Activated CD4-positive, alpha-beta memory T cell treated with anti-CD3 and anti-CD28 coated beads for 36 hours (primary cell): ENCODE measurements at regions not wholly inside any gene's neighbourhood (a gene's known extent, or its start where the extent isn't known, plus 50 kb on each side); places are given as distances from the start of the nearest gene placed in this dataset.

Experiments
- CTCF ChIA-PET: fragments of 350-600 bp; sonication (Branson Sonifier 250); formaldehyde crosslinking; loops from one replicate; lab custom pipeline; 2021; ENCODE audit warnings: antibody characterized with exemption, inconsistent platforms; lab: Charles Lee
- POLR2A ChIA-PET: fragments of 350-600 bp; sonication (Branson Sonifier 250); formaldehyde crosslinking; loops from one replicate; lab custom pipeline; 2021; ENCODE audit warnings: antibody characterized with exemption; lab: Charles Lee
- DNase-seq: peaks from one replicate; pipeline ENCODE4 v3.0.0-alpha.2; 2020
- H3K27ac Mint-ChIP-seq: one replicate; pipeline ENCODE4 v1.8.0; 2021; ENCODE audit warnings: mixed read lengths
- H3K27me3 Mint-ChIP-seq: one replicate; pipeline ENCODE4 v1.8.0; 2021; ENCODE audit warnings: mixed read lengths
- H3K36me3 Mint-ChIP-seq: one replicate; pipeline ENCODE4 v1.8.0; 2021; ENCODE audit warnings: mixed read lengths
- H3K4me1 Mint-ChIP-seq: one replicate; pipeline ENCODE4 v1.8.0; 2021; ENCODE audit warnings: low read depth, mixed read lengths
- H3K4me3 Mint-ChIP-seq: one replicate; pipeline ENCODE4 v1.8.0; 2021; ENCODE audit warnings: mild to moderate bottlenecking, mixed read lengths
- H3K9me3 Mint-ChIP-seq: one replicate; pipeline ENCODE4 v1.8.0; 2021; ENCODE audit warnings: mixed read lengths
- intact Hi-C: fragments of 100-400 bp; cut with micrococcal nuclease; formaldehyde crosslinking; loops from one replicate; pipeline ENCODE4 v1.15.1; 2023

GRCh38 chr3:82236257-82236656 is 474.8 kb upstream of the GBE1 start:
- intact Hi-C loops, result no loop called here
- Mint-ChIP-seq H3K9me3 (peaks cover 2% of the 10 kb centered on the region), H3K4me3 (no peak overlapping the region), H3K27me3 (no peaks in the 10 kb centered on the region), H3K4me1 (no peaks in the 10 kb centered on the region), H3K27ac (no peak overlapping the region), H3K36me3 (no peaks in the 10 kb centered on the region)
- ChIA-PET POLR2A (no interaction called here), CTCF (interaction anchor here (0.6 kb wide), 1 partner anchor 17 kb away, joined by 3 read pairs; no protein-coding TSS in a partner anchor)
- DNase-seq, result no peak

GRCh38 chr3:82229397-82229796 is 468.0 kb upstream of the GBE1 start:
- intact Hi-C loops, result no loop called here
- CTCF ChIA-PET, result no interaction called here
- POLR2A ChIA-PET, result no interaction called here
- peaks cover 2% of the 10 kb centered on the region for H3K9me3 Mint-ChIP-seq
- no peak for DNase-seq
- H3K36me3 Mint-ChIP-seq, result no peaks in the 10 kb centered on the region
- H3K4me3 Mint-ChIP-seq, result no peak overlapping the region
- no peak overlapping the region for H3K27ac Mint-ChIP-seq
- H3K4me1 Mint-ChIP-seq, result no peaks in the 10 kb centered on the region
- no peaks in the 10 kb centered on the region for H3K27me3 Mint-ChIP-seq

GRCh38 chr3:82224661-82225060 is 463.2 kb upstream of the GBE1 start:
- no peaks in the 10 kb centered on the region for H3K4me1 Mint-ChIP-seq
- intact Hi-C loops, result no loop called here
- POLR2A ChIA-PET, result no interaction called here
- CTCF ChIA-PET, result no interaction called here
- H3K27me3 Mint-ChIP-seq, result no peaks in the 10 kb centered on the region
- H3K27ac Mint-ChIP-seq, result no peak overlapping the region
- DNase-seq, result no peak
- no peak overlapping the region for H3K4me3 Mint-ChIP-seq
- no peaks in the 10 kb centered on the region for H3K36me3 Mint-ChIP-seq
- H3K9me3 Mint-ChIP-seq, result peaks cover 6% of the 10 kb centered on the region

- Mint-ChIP-seq H3K4me1 (no peaks in the 10 kb centered on the region), H3K9me3 (peaks cover 6% of the 10 kb centered on the region), H3K36me3 (no peaks in the 10 kb centered on the region), H3K4me3 (no peak overlapping the region), H3K27me3 (no peaks in the 10 kb centered on the region), H3K27ac (no peak overlapping the region)
- DNase-seq, result no peak
- ChIA-PET POLR2A (no interaction called here), CTCF (interaction anchor here (0.6 kb wide), 1 partner anchor 1152 kb away, joined by 3 read pairs; no protein-coding TSS in a partner anchor)
- intact Hi-C loops, result no loop called here
Observed at GRCh38 chr3:82222401-82222800, 461.0 kb upstream of the GBE1 start.

GRCh38 chr3:82217571-82217970 is 456.1 kb upstream of the GBE1 start:
- Mint-ChIP-seq H3K9me3 (peaks cover under 1% of the 10 kb centered on the region), H3K36me3 (no peaks in the 10 kb centered on the region), H3K27ac (no peak overlapping the region), H3K27me3 (no peaks in the 10 kb centered on the region), H3K4me3 (no peak overlapping the region), H3K4me1 (no peaks in the 10 kb centered on the region)
- DNase-seq, result no peak
- intact Hi-C loops, result no loop called here
- POLR2A ChIA-PET, result no interaction called here
- CTCF ChIA-PET, result no interaction called here

- ChIA-PET CTCF (no interaction called here), POLR2A (no interaction called here)
- Mint-ChIP-seq H3K9me3 (peaks cover 10% of the 10 kb centered on the region), H3K27ac (no peak overlapping the region), H3K4me3 (no peak overlapping the region), H3K36me3 (no peaks in the 10 kb centered on the region), H3K4me1 (no peaks in the 10 kb centered on the region), H3K27me3 (no peaks in the 10 kb centered on the region)
- DNase-seq, result no peak
- intact Hi-C loops, result no loop called here
Observed at GRCh38 chr3:82208002-82208710, 446.7 kb upstream of the GBE1 start.

GRCh38 chr3:82202269-82202668 is 440.8 kb upstream of the GBE1 start:
- H3K27me3 Mint-ChIP-seq, result no peaks in the 10 kb centered on the region
- H3K4me1 Mint-ChIP-seq, result no peaks in the 10 kb centered on the region
- no peaks in the 10 kb centered on the region for H3K36me3 Mint-ChIP-seq
- CTCF ChIA-PET, result no interaction called here
- no peak for DNase-seq
- no peak overlapping the region for H3K4me3 Mint-ChIP-seq
- POLR2A ChIA-PET, result no interaction called here
- H3K9me3 Mint-ChIP-seq, result peaks cover 2% of the 10 kb centered on the region
- intact Hi-C loops, result no loop called here
- no peak overlapping the region for H3K27ac Mint-ChIP-seq

- Mint-ChIP-seq H3K27me3 (no peaks in the 10 kb centered on the region), H3K36me3 (no peaks in the 10 kb centered on the region), H3K4me3 (no peak overlapping the region), H3K9me3 (peaks cover 2% of the 10 kb centered on the region), H3K4me1 (no peaks in the 10 kb centered on the region), H3K27ac (no peak overlapping the region)
- intact Hi-C loops, result no loop called here
- DNase-seq, result no peak
- ChIA-PET CTCF (no interaction called here), POLR2A (no interaction called here)
Observed at GRCh38 chr3:82201316-82201715, 439.9 kb upstream of the GBE1 start.

- Mint-ChIP-seq H3K27ac (no peak overlapping the region), H3K4me1 (no peaks in the 10 kb centered on the region), H3K9me3 (peaks cover 2% of the 10 kb centered on the region), H3K36me3 (no peaks in the 10 kb centered on the region), H3K4me3 (no peak overlapping the region), H3K27me3 (no peaks in the 10 kb centered on the region)
- POLR2A ChIA-PET, result no interaction called here
- DNase-seq, result no peak
- intact Hi-C loops, result no loop called here
- CTCF ChIA-PET, result no interaction called here
Observed at GRCh38 chr3:82198009-82198408, 436.6 kb upstream of the GBE1 start.

- no peaks in the 10 kb centered on the region for H3K4me1 Mint-ChIP-seq
- H3K27ac Mint-ChIP-seq, result no peak overlapping the region
- no peaks in the 10 kb centered on the region for H3K27me3 Mint-ChIP-seq
- intact Hi-C loops, result no loop called here
- no peak overlapping the region for H3K4me3 Mint-ChIP-seq
- POLR2A ChIA-PET, result no interaction called here
- no peaks in the 10 kb centered on the region for H3K36me3 Mint-ChIP-seq
- no peaks in the 10 kb centered on the region for H3K9me3 Mint-ChIP-seq
- no peak for DNase-seq
- CTCF ChIA-PET, result no interaction called here
Observed at GRCh38 chr3:82196645-82197044, 435.2 kb upstream of the GBE1 start.

GRCh38 chr3:82194870-82195269 is 433.4 kb upstream of the GBE1 start:
- Mint-ChIP-seq H3K27ac (no peak overlapping the region), H3K27me3 (no peaks in the 10 kb centered on the region), H3K36me3 (no peaks in the 10 kb centered on the region), H3K4me3 (no peak overlapping the region), H3K9me3 (peaks cover 2% of the 10 kb centered on the region), H3K4me1 (no peaks in the 10 kb centered on the region)
- CTCF ChIA-PET, result no interaction called here
- no peak for DNase-seq
- POLR2A ChIA-PET, result no interaction called here
- intact Hi-C loops, result no loop called here

- intact Hi-C loops, result no loop called here
- DNase-seq, result no peak
- Mint-ChIP-seq H3K27me3 (no peaks in the 10 kb centered on the region), H3K4me1 (no peaks in the 10 kb centered on the region), H3K4me3 (no peak overlapping the region), H3K36me3 (no peaks in the 10 kb centered on the region), H3K9me3 (no peaks in the 10 kb centered on the region), H3K27ac (no peak overlapping the region)
- ChIA-PET CTCF (no interaction called here), POLR2A (no interaction called here)
Observed at GRCh38 chr3:82186017-82186416, 424.6 kb upstream of the GBE1 start.

- intact Hi-C loops, result no loop called here
- Mint-ChIP-seq H3K4me1 (no peaks in the 10 kb centered on the region), H3K36me3 (no peaks in the 10 kb centered on the region), H3K4me3 (no peak overlapping the region), H3K27ac (no peak overlapping the region), H3K9me3 (no peaks in the 10 kb centered on the region), H3K27me3 (no peaks in the 10 kb centered on the region)
- ChIA-PET POLR2A (no interaction called here), CTCF (no interaction called here)
- DNase-seq, result no peak
Observed at GRCh38 chr3:82179291-82179690, 417.8 kb upstream of the GBE1 start.
